Stimulated activated CD4-positive, alpha-beta T cell treated with anti-CD3 and anti-CD28 coated beads, TNF-alpha, amount 100 ng/mL, for 4 hours (primary cell): ENCODE measurements at regions not wholly inside any gene's neighbourhood (a gene's known extent, or its start where the extent isn't known, plus 50 kb on each side); places are given as distances from the start of the nearest gene placed in this dataset.

ENCODE experiments used
- DNase-seq, 3 experiments: peaks; one replicate each; pipeline ENCODE4 v3.0.0-alpha.2; 2020; ENCODE audit warnings: low read depth in 3 of 3

- DNase-seq = no peak
Observed at GRCh38 chr1:36542962-36543515, 60.3 kb upstream of the CSF3R start.

GRCh38 chr1:36542024-36542961, 59.6 kb upstream of the CSF3R start:
- DNase-seq = no peak

- no peak for DNase-seq
Observed at GRCh38 chr1:36540056-36540455, 57.3 kb upstream of the CSF3R start.

- no peak for DNase-seq
Observed at GRCh38 chr1:36539526-36539925, 56.8 kb upstream of the CSF3R start.

- DNase-seq = no peak
Observed at GRCh38 chr1:36537991-36538390, 55.3 kb upstream of the CSF3R start.

- no peak for DNase-seq
Observed at GRCh38 chr1:36537190-36537768, 54.6 kb upstream of the CSF3R start.

GRCh38 chr1:36536727-36537126, 54.0 kb upstream of the CSF3R start:
- no peak for DNase-seq

GRCh38 chr1:36534711-36535412, 52.1 kb upstream of the CSF3R start:
- DNase-seq = no peak

GRCh38 chr1:36533897-36534296, 51.2 kb upstream of the CSF3R start:
- no peak for DNase-seq

GRCh38 chr1:36532810-36533401, 50.2 kb upstream of the CSF3R start:
- DNase-seq = no peak
